Liver (tissue), 2 donors: ENCODE measurements at regions not wholly inside any gene's neighbourhood (a gene's known extent, or its start where the extent isn't known, plus 50 kb on each side); places are given as distances from the start of the nearest gene placed in this dataset.

Experiments used
- HNF4A ChIP-seq, 2 donors: conservative IDR thresholded peaks; 2 replicates each; pipeline ENCODE4 v1.6.1; 2016; ENCODE audit warnings: antibody characterized with exemption in 2 of 2, mild to moderate bottlenecking in 2 of 2
- YY1 ChIP-seq: IDR thresholded peaks from 2 replicates; pipeline ENCODE4 v1.6.1; 2016; ENCODE audit warnings: antibody characterized with exemption, mild to moderate bottlenecking
- donor health status: healthy.

GRCh38 chr18:55833543-55833942 is 245.6 kb upstream of the TCF4 start:
- TF ChIP-seq HNF4A (conservative IDR thresholded peaks at IDR 0.05) (no peak), YY1 (no peak)
